IPS-18a (cell line): ENCODE measurements at regions not wholly inside any gene's neighbourhood (a gene's known extent, or its start where the extent isn't known, plus 50 kb on each side); places are given as distances from the start of the nearest gene placed in this dataset.

Experiments used
- H3K27ac ChIP-seq: one replicate; pipeline ENCODE4 v1.5.1; 2013; ENCODE audit warnings: low read length
- H3K27me3 ChIP-seq: one replicate; pipeline ENCODE4 v1.6.1; 2013; ENCODE audit warnings: mild to moderate bottlenecking, low read length; ENCODE audit not compliant: control insufficient read depth, insufficient read depth
- H3K36me3 ChIP-seq: one replicate; pipeline ENCODE4 v1.6.1; 2013; ENCODE audit warnings: low read depth, low read length; ENCODE audit not compliant: control insufficient read depth
- H3K4me1 ChIP-seq: one replicate; pipeline ENCODE4 v1.6.1; 2013; ENCODE audit warnings: low read depth, low read length; ENCODE audit not compliant: control insufficient read depth
- H3K4me3 ChIP-seq: one replicate; pipeline ENCODE4 v1.5.1; 2013; ENCODE audit warnings: low read length
- H3K9ac ChIP-seq: one replicate; pipeline ENCODE4 v1.6.1; 2013; ENCODE audit warnings: mild to moderate bottlenecking, low read length, moderate library complexity
- H3K9me3 ChIP-seq: one replicate; pipeline ENCODE4 v1.6.1; 2013; ENCODE audit warnings: low read depth, low read length; ENCODE audit not compliant: control insufficient read depth

DNA sequence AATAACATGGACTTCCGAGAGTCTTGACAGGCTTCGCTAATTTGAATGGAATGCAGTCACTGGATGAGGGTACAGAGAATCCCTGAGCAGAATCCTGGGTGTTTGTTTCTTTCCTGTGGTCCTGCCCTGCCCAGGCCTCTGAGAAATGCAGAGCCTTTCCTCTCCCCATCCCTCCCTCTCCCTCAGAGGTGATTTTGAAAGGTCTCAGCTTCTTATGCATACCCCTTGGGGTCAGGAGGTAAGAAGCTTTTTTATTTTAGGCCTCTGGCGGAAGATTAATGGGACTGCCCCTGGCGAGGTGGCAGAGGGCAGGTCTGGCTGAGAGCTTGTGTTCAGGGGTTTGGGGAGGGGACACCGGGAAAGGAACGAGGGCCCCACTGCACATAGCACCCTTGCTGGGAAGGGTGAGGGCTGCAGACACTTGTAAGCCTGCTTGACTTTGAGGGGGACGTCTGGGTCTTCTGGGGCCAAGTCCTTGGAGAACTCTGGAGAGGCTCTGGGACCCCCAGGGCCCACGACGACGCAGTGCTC, 116.5 kb upstream of the SLC45A1 start:
- H3K4me3 ChIP-seq, result no peak overlapping the region
- no peaks in the 10 kb centered on the region for H3K9me3 ChIP-seq
- H3K36me3 ChIP-seq, result no peaks in the 10 kb centered on the region
- H3K4me1 ChIP-seq, result peaks cover 16% of the 10 kb centered on the region
- H3K27me3 ChIP-seq, result no peaks in the 10 kb centered on the region
- no peak overlapping the region for H3K27ac ChIP-seq
- H3K9ac ChIP-seq, result no peak overlapping the region

GRCh38 chr1:8200317-8201115, 117.4 kb upstream of the SLC45A1 start:
- no peak overlapping the region for H3K27ac ChIP-seq
- H3K9ac ChIP-seq, result no peak overlapping the region
- H3K36me3 ChIP-seq, result no peaks in the 10 kb centered on the region
- no peak overlapping the region for H3K4me3 ChIP-seq
- peaks cover 16% of the 10 kb centered on the region for H3K4me1 ChIP-seq
- H3K9me3 ChIP-seq, result no peaks in the 10 kb centered on the region
- no peaks in the 10 kb centered on the region for H3K27me3 ChIP-seq

DNA sequence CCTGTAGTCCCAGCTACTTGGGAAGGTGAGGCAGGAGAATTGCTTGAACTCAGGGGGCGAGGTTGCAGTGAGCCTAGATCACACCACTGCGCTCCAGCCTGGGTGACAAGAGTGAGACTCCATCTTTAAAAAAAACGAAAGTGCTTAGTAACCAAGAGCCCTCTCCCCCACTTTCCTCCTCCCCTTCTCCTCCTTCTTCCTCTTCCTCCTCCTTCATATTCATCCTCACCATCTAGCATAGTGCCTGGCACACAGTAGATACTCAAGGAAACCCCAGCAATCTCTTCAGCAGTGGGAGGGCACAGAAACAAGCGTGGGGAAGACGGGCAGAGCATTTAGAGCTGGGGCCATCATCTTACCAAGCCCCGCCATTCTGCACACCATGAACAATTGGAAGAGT, 119.4 kb upstream of the SLC45A1 start:
- no peak overlapping the region for H3K27ac ChIP-seq
- peaks cover 16% of the 10 kb centered on the region for H3K4me1 ChIP-seq
- H3K9me3 ChIP-seq, result no peaks in the 10 kb centered on the region
- H3K36me3 ChIP-seq, result no peaks in the 10 kb centered on the region
- H3K9ac ChIP-seq, result no peak overlapping the region
- no peak overlapping the region for H3K4me3 ChIP-seq
- no peaks in the 10 kb centered on the region for H3K27me3 ChIP-seq

DNA sequence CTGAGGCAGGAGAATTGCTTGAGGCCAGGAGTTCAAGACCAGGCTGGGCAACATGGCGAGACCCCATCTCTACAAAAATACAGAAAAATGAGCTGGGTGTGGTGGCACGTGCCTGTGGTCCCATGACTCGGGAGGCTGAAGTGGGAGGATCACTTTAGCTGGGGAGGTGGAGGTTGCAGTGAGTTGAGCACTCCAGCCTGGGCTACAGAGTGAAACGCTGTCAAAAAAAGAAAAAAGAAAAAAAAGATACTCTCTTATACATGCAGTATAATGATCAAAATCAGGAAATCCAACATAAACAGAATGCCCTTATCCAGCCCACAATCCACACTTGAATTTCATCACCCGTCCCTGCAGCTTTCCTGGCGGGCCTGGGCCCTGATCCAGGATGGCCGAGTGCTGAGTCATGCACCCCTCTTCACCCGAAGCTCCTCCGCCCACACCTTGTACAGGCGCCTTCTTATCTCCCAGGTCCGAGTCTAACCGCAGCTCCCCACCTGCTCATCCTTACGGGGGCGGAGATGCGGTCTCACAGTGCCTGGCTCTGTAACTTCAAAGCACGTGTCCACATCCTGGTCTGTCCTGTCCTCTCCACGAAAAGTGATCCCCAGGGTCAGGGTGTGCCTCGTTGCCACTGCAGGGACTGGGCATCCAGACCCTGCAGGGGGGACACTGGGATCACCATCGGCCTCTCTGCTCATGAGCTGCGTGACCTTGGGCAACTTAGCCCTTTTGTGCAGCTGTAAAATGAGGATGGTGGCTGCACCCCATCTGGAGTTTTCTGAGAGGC, 120.2 kb upstream of the SLC45A1 start:
- H3K27ac ChIP-seq, result no peak overlapping the region
- no peak overlapping the region for H3K4me3 ChIP-seq
- no peak overlapping the region for H3K9ac ChIP-seq
- H3K4me1 ChIP-seq, result peaks cover 16% of the 10 kb centered on the region
- H3K36me3 ChIP-seq, result no peaks in the 10 kb centered on the region
- no peaks in the 10 kb centered on the region for H3K27me3 ChIP-seq
- H3K9me3 ChIP-seq, result no peaks in the 10 kb centered on the region

DNA sequence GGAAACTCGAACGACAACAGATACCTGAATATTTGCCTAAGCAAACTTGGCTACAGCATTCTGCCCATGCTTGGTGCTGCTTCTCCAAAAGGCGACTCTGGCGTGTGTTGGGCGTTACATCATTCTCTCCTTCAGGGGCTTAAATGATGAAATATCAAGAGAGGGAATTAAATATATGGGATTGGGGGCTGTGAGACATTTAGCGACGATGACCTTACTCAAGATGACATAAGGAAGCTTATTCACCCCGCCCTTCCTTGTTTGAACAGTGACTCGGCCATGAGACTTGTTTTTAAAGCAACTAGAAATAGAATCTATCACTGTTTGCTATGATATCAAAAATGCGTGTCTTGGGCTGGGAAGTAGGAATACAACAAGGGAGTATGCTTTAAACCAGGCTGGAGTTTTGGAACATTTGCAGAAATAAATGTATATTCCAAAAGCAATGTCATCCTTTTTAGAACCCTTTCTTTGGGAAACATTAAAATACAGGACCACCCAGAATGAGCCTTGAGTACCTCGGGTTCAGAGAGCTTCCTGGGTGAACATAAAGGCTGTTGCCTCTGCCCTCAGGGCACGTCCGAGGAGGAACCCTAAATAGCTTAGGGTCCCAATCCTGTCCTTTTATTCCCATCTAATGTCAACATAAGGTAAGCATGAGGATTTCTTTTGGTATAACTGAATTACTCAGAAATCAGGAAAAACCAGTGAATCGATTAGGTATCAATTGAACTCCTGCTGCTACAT, 123.3 kb upstream of the SLC45A1 start:
- no peaks in the 10 kb centered on the region for H3K36me3 ChIP-seq
- H3K4me3 ChIP-seq, result no peak overlapping the region
- H3K27me3 ChIP-seq, result no peaks in the 10 kb centered on the region
- H3K9ac ChIP-seq, result no peak overlapping the region
- no peak overlapping the region for H3K27ac ChIP-seq
- H3K4me1 ChIP-seq, result no peaks in the 10 kb centered on the region
- H3K9me3 ChIP-seq, result no peaks in the 10 kb centered on the region

- Histone ChIP-seq H3K9ac (no peak overlapping the region), H3K36me3 (no peaks in the 10 kb centered on the region), H3K9me3 (no peaks in the 10 kb centered on the region), H3K27ac (no peak overlapping the region), H3K4me3 (no peak overlapping the region), H3K4me1 (no peaks in the 10 kb centered on the region), H3K27me3 (no peaks in the 10 kb centered on the region)
Observed at GRCh38 chr1:8193840-8194406, 124.0 kb upstream of the SLC45A1 start.

GRCh38 chr1:8191474-8191873, 126.4 kb upstream of the SLC45A1 start:
- Histone ChIP-seq H3K4me1 (no peaks in the 10 kb centered on the region), H3K9me3 (no peaks in the 10 kb centered on the region), H3K27ac (no peak overlapping the region), H3K36me3 (no peaks in the 10 kb centered on the region), H3K4me3 (no peak overlapping the region), H3K27me3 (no peaks in the 10 kb centered on the region), H3K9ac (no peak overlapping the region)

DNA sequence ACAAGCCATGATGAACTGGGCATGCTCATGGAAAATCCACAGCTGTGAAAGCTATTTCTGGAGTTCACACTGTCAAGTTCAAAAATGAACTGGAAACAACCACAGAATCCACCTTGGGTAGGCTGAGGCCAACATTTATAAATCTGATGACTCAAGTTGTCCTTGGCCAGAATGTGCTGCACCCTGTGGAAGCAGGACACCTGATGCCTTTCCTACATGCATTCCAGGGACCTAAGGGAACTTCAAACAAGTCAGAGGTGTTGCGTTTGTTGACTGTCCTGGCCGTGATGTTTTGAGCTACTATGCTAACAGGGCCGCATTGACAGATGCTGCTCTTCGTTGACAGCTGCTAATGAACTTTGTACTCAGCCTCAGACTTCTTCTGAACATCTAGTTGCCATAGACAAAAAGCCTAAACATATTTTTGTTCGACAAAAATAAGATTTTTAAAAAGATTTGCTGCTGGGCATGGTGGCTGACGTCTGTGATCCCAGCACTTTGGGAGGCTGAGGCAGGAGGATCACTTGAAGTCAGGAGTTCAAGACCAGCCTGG, 127.9 kb upstream of the SLC45A1 start:
- no peaks in the 10 kb centered on the region for H3K4me1 ChIP-seq
- H3K4me3 ChIP-seq, result no peak overlapping the region
- H3K27ac ChIP-seq, result no peak overlapping the region

DNA sequence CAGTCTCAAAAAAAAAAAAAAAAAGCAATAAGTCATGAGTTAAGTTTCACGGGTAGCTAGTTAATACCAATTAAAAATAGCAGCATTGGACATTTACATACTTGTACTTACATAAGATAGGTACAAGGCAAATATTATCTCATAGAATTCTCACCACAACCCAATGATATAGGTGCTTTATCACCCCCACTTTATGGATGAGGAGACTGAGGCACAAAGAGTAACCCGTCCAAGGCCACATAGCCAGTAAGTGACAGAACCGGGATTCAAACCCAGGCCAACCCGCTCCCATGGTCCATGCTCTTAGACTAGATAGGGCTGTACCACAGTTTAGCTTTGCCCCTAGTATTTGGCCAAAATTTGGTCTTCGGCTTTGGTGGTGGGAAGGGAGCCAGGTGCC, 132.5 kb upstream of the SLC45A1 start:
- Histone ChIP-seq H3K9ac (no peak overlapping the region), H3K4me3 (no peak overlapping the region), H3K36me3 (no peaks in the 10 kb centered on the region), H3K9me3 (no peaks in the 10 kb centered on the region), H3K27me3 (no peaks in the 10 kb centered on the region), H3K27ac (no peak overlapping the region), H3K4me1 (no peaks in the 10 kb centered on the region)

More for the DNA sequence above, 127.9 kb upstream of the SLC45A1 start:
- H3K9ac ChIP-seq, result no peak overlapping the region
- no peaks in the 10 kb centered on the region for H3K9me3 ChIP-seq
- H3K36me3 ChIP-seq, result no peaks in the 10 kb centered on the region
- no peaks in the 10 kb centered on the region for H3K27me3 ChIP-seq

DNA sequence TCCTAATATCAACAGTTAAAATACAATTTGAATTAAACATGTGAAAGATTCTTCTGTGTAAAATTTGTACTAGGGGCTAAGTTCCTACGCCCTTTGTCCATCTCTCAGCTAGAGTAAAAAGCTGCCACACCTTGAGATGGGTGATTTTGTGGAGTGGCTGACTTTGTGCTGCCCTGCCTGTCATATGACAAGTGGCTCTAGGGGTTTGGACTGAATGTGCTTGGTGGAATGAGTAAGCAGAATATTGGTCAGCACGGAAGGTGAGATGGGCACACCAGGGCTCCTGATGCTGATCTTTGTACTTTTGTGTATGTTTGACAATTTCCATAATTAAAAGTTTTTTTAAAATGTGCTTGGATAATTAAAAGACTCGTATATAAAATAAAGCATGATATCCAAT, 133.6 kb upstream of the SLC45A1 start:
- H3K9ac ChIP-seq, result no peak overlapping the region

More for the DNA sequence above, 133.6 kb upstream of the SLC45A1 start:
- Histone ChIP-seq H3K27ac (no peak overlapping the region), H3K4me1 (no peaks in the 10 kb centered on the region), H3K4me3 (no peak overlapping the region), H3K27me3 (no peaks in the 10 kb centered on the region), H3K9me3 (peaks cover 4% of the 10 kb centered on the region), H3K36me3 (no peaks in the 10 kb centered on the region)
